ENCODE measurements at regions not wholly inside any gene's neighbourhood (a gene's known extent, or its start where the extent isn't known, plus 50 kb on each side); places are given as distances from the start of the nearest gene placed in this dataset.
"Not testable (repeated sequence)": the region's sequence is repeated elsewhere in the genome, so short reads cannot be mapped to it uniquely, and the experiment has no call there.

GRCh38 chr1:196160066-196160795 is 448.0 kb downstream of the KCNT2 start:
- no peaks in the 10 kb centered on the region for H3K27me3 ChIP-seq (replicated peaks)
- no peaks in the 10 kb centered on the region for H3K9me3 ChIP-seq (replicated peaks)
- DNase-seq (ENCODE audit: low read depth in 1 of 2, low spot score in 2 of 2) = no peak
- no peak overlapping the region for H3K4me3 ChIP-seq
- no peaks in the 10 kb centered on the region for H3K36me3 ChIP-seq
- H3K4me1 ChIP-seq (replicated peaks) = no peaks in the 10 kb centered on the region
- H3K27ac ChIP-seq = no peak overlapping the region

GRCh38 chr1:196155586-196155985 is 452.7 kb downstream of the KCNT2 start:
- H3K27ac ChIP-seq = no peak overlapping the region
- H3K4me1 ChIP-seq (replicated peaks) = no peaks in the 10 kb centered on the region
- no peak overlapping the region for H3K4me3 ChIP-seq
- no peaks in the 10 kb centered on the region for H3K36me3 ChIP-seq
- no peaks in the 10 kb centered on the region for H3K9me3 ChIP-seq (replicated peaks)
- no peaks in the 10 kb centered on the region for H3K27me3 ChIP-seq (replicated peaks)
- DNase-seq (ENCODE audit: low read depth in 1 of 2, low spot score in 2 of 2) = no peak

- no peak for DNase-seq (ENCODE audit: low read depth in 1 of 2, low spot score in 2 of 2)
- H3K9me3 ChIP-seq (replicated peaks) = no peaks in the 10 kb centered on the region
- no peaks in the 10 kb centered on the region for H3K36me3 ChIP-seq
- H3K27me3 ChIP-seq (replicated peaks) = no peaks in the 10 kb centered on the region
- H3K4me1 ChIP-seq (replicated peaks) = no peaks in the 10 kb centered on the region
- no peak overlapping the region for H3K27ac ChIP-seq
- H3K4me3 ChIP-seq = no peak overlapping the region
These were observed 455.3 kb downstream of the KCNT2 start for GRCh38 chr1:196152975-196153374.

- no peak for DNase-seq (ENCODE audit: low read depth in 1 of 2, low spot score in 2 of 2)
- H3K36me3 ChIP-seq = no peaks in the 10 kb centered on the region
- H3K9me3 ChIP-seq (replicated peaks) = no peaks in the 10 kb centered on the region
- no peak overlapping the region for H3K27ac ChIP-seq
- no peaks in the 10 kb centered on the region for H3K27me3 ChIP-seq (replicated peaks)
- no peak overlapping the region for H3K4me3 ChIP-seq
- H3K4me1 ChIP-seq (replicated peaks) = no peaks in the 10 kb centered on the region
These were observed 456.2 kb downstream of the KCNT2 start for GRCh38 chr1:196152086-196152485.

- no peaks in the 10 kb centered on the region for H3K4me1 ChIP-seq (replicated peaks)
- DNase-seq (ENCODE audit: low read depth in 1 of 2, low spot score in 2 of 2) = peak in 1 of 2 experiments; percentile 5
These were observed 459.8 kb downstream of the KCNT2 start for GRCh38 chr1:196148367-196148970.

GRCh38 chr1:196147530-196147929 is 460.7 kb downstream of the KCNT2 start:
- Histone ChIP-seq H3K36me3 (no peaks in the 10 kb centered on the region), H3K27ac (no peak overlapping the region), H3K4me1 (replicated peaks) (no peaks in the 10 kb centered on the region), H3K4me3 (no peak overlapping the region), H3K9me3 (replicated peaks) (no peaks in the 10 kb centered on the region; the same call in 1 of the 2 replicates), H3K27me3 (replicated peaks) (no peaks in the 10 kb centered on the region)
- DNase-seq (ENCODE audit: low read depth in 1 of 2, low spot score in 2 of 2) = no peak

More at GRCh38 chr1:196148367-196148970, 459.8 kb downstream of the KCNT2 start:
- H3K27ac ChIP-seq = no peak overlapping the region
- H3K4me3 ChIP-seq = no peak overlapping the region
- H3K36me3 ChIP-seq = no peaks in the 10 kb centered on the region
- no peaks in the 10 kb centered on the region for H3K27me3 ChIP-seq (replicated peaks)
- no peaks in the 10 kb centered on the region; the same call in 1 of the 2 replicates for H3K9me3 ChIP-seq (replicated peaks)

- H3K36me3 ChIP-seq; DNase-seq (ENCODE audit: low read depth in 1 of 2, low spot score in 2 of 2); H3K27ac ChIP-seq; H3K27me3 ChIP-seq (replicated peaks); H3K4me1 ChIP-seq (replicated peaks); H3K4me3 ChIP-seq; H3K9me3 ChIP-seq (replicated peaks): not testable (repeated sequence)
These were observed 463.1 kb downstream of the KCNT2 start for GRCh38 chr1:196145151-196145550.

GRCh38 chr1:196144588-196144987 is 463.7 kb downstream of the KCNT2 start:
- H3K27me3 ChIP-seq (replicated peaks) = no peaks in the 10 kb centered on the region
- no peak for DNase-seq (ENCODE audit: low read depth in 1 of 2, low spot score in 2 of 2)
- H3K36me3 ChIP-seq = no peaks in the 10 kb centered on the region
- H3K9me3 ChIP-seq (replicated peaks) = no peaks in the 10 kb centered on the region; the same call in 1 of the 2 replicates
- no peak overlapping the region for H3K4me3 ChIP-seq
- H3K27ac ChIP-seq = no peak overlapping the region
- H3K4me1 ChIP-seq (replicated peaks) = no peaks in the 10 kb centered on the region

- H3K4me1 ChIP-seq (replicated peaks) = no peaks in the 10 kb centered on the region
- no peaks in the 10 kb centered on the region; the same call in 1 of the 2 replicates for H3K9me3 ChIP-seq (replicated peaks)
- DNase-seq (ENCODE audit: low read depth in 1 of 2, low spot score in 2 of 2) = no peak
- no peak overlapping the region for H3K4me3 ChIP-seq
- H3K36me3 ChIP-seq = no peaks in the 10 kb centered on the region
- no peaks in the 10 kb centered on the region for H3K27me3 ChIP-seq (replicated peaks)
- no peak overlapping the region for H3K27ac ChIP-seq
These were observed 464.5 kb downstream of the KCNT2 start for GRCh38 chr1:196143602-196144342.

GRCh38 chr1:196142111-196142640 is 466.1 kb downstream of the KCNT2 start:
- H3K4me1 ChIP-seq (replicated peaks) = no peaks in the 10 kb centered on the region

GRCh38 chr1:196136396-196136795 is 471.8 kb downstream of the KCNT2 start:
- H3K4me3 ChIP-seq = no peak overlapping the region
- no peaks in the 10 kb centered on the region for H3K4me1 ChIP-seq (replicated peaks)
- no peaks in the 10 kb centered on the region for H3K9me3 ChIP-seq (replicated peaks)
- no peaks in the 10 kb centered on the region for H3K36me3 ChIP-seq
- no peaks in the 10 kb centered on the region for H3K27me3 ChIP-seq (replicated peaks)
- no peak for DNase-seq (ENCODE audit: low read depth in 1 of 2, low spot score in 2 of 2)
- H3K27ac ChIP-seq = no peak overlapping the region

More at GRCh38 chr1:196142111-196142640, 466.1 kb downstream of the KCNT2 start:
- H3K4me3 ChIP-seq = no peak overlapping the region
- no peak for DNase-seq (ENCODE audit: low read depth in 1 of 2, low spot score in 2 of 2)
- H3K36me3 ChIP-seq = no peaks in the 10 kb centered on the region
- no peaks in the 10 kb centered on the region for H3K27me3 ChIP-seq (replicated peaks)
- no peak overlapping the region for H3K27ac ChIP-seq
- no peaks in the 10 kb centered on the region; the same call in 1 of the 2 replicates for H3K9me3 ChIP-seq (replicated peaks)

- DNase-seq (ENCODE audit: low read depth in 1 of 2, low spot score in 2 of 2) = no peak
- H3K27me3 ChIP-seq (replicated peaks) = no peaks in the 10 kb centered on the region
- H3K27ac ChIP-seq = no peak overlapping the region
- no peaks in the 10 kb centered on the region for H3K4me1 ChIP-seq (replicated peaks)
- H3K4me3 ChIP-seq = no peak overlapping the region
- no peaks in the 10 kb centered on the region for H3K36me3 ChIP-seq
- H3K9me3 ChIP-seq (replicated peaks) = no peaks in the 10 kb centered on the region
These were observed 476.5 kb downstream of the KCNT2 start for GRCh38 chr1:196131691-196132090.

GRCh38 chr1:196128835-196129234 is 479.4 kb downstream of the KCNT2 start:
- no peak for DNase-seq (ENCODE audit: low read depth in 1 of 2, low spot score in 2 of 2)
- H3K9me3 ChIP-seq (replicated peaks) = no peaks in the 10 kb centered on the region
- no peaks in the 10 kb centered on the region for H3K36me3 ChIP-seq
- H3K27ac ChIP-seq = no peak overlapping the region
- no peaks in the 10 kb centered on the region for H3K4me1 ChIP-seq (replicated peaks)
- H3K27me3 ChIP-seq (replicated peaks) = no peaks in the 10 kb centered on the region
- H3K4me3 ChIP-seq = no peak overlapping the region

GRCh38 chr1:196121181-196121580 is 487.1 kb downstream of the KCNT2 start:
- Histone ChIP-seq H3K4me1 (replicated peaks) (no peaks in the 10 kb centered on the region), H3K27me3 (replicated peaks) (no peaks in the 10 kb centered on the region), H3K4me3 (no peak overlapping the region)

More at GRCh38 chr1:196121181-196121580, 487.1 kb downstream of the KCNT2 start:
- no peak overlapping the region for H3K27ac ChIP-seq
- no peaks in the 10 kb centered on the region for H3K9me3 ChIP-seq (replicated peaks)
- no peaks in the 10 kb centered on the region for H3K36me3 ChIP-seq
- no peak for DNase-seq (ENCODE audit: low read depth in 1 of 2, low spot score in 2 of 2)

Measured in SJSA1 (cell line).